Upper lobe of left lung (tissue), 6 donors: ENCODE measurements at regions not wholly inside any gene's neighbourhood (a gene's known extent, or its start where the extent isn't known, plus 50 kb on each side); places are given as distances from the start of the nearest gene placed in this dataset.

Experiments used
- ATAC-seq, 2 donors: fragments of 200-7000 bp; cut with Tn5 transposase; one replicate each; pipeline ENCODE4 v1.9.1; 2022; ENCODE audit warnings: mild to moderate bottlenecking in 2 of 2, moderate library complexity in 2 of 2; ENCODE audit not compliant: low FRiP score in 2 of 2
- DNase-seq, 2 donors: peaks; one replicate each; pipeline ENCODE4 v3.0.0-alpha.2; 2019 to 2020
- H3K27ac ChIP-seq, 4 donors: fragments of 200-600 bp; sonication (generic); one replicate each; pipeline ENCODE4 v1.5.1; 2016 to 2019
- H3K27me3 ChIP-seq, 4 donors: fragments of 200-600 bp; sonication (generic); one replicate each; pipeline ENCODE4 v1.5.1; 2017 to 2019
- H3K36me3 ChIP-seq, 4 donors: fragments of 200-600 bp; sonication (generic); one replicate each; pipeline ENCODE4 v1.5.1; 2016 to 2019
- H3K4me1 ChIP-seq, 4 donors: fragments of 200-600 bp; sonication (generic); one replicate each; pipeline ENCODE4 v1.5.1; 2018 to 2019
- H3K4me3 ChIP-seq, 4 donors: fragments of 200-600 bp; sonication (generic); one replicate each; pipeline ENCODE4 v1.5.1; 2017 to 2019; ENCODE audit warnings: mild to moderate bottlenecking in 2 of 4, moderate library complexity in 1 of 4
- H3K9me3 ChIP-seq, 4 donors: fragments of 200-600 bp; sonication (generic); one replicate each; pipeline ENCODE4 v1.5.1; 2018 to 2019
- EP300 ChIP-seq, 4 donors: sonication (generic); formaldehyde crosslinking; IDR thresholded peaks; one replicate each; pipeline ENCODE4 v1.5.1; 2017; ENCODE audit warnings: antibody characterized with exemption in 4 of 4, control low read depth in 2 of 4
- POLR2A ChIP-seq, 4 donors: fragments of 450-650 bp; IDR thresholded peaks; one replicate each; pipeline ENCODE4 v1.5.1; 2016 to 2017; ENCODE audit warnings: antibody characterized with exemption in 4 of 4, mild to moderate bottlenecking in 2 of 4
- POLR2AphosphoS5 ChIP-seq, 2 donors: sonication (generic); formaldehyde crosslinking; IDR thresholded peaks; one replicate each; pipeline ENCODE4 v1.5.1; 2017; ENCODE audit warnings: antibody characterized with exemption in 2 of 2
- WGBS, 2 donors: methylation state at CpG; one replicate each; pipeline ENCODE4 v1.1.5; 2017 to 2018; 5-methylcytosine and 5-hydroxymethylcytosine counted together
- TF ChIP-seq, protein P1 (sequence below), 6 experiments: fragments of 450-650 bp in 4 of 6; fragments of 200-600 bp in 2 of 6; sonication (generic) in 2 of 6; IDR thresholded peaks; one replicate each; pipeline ENCODE4 v1.5.1; 2016 to 2019; ENCODE audit warnings: antibody characterized with exemption in 6 of 6
- donor health status: DM: no; HTN: no; CAD: no; lungs with moderate emphysema.
- donor health status: DM: no; HTN: yes; CAD: no; lungs with severe emphysema.

GRCh38 chrX:9356846-9357245 lies 108.0 kb upstream of the TBL1X start:
- ATAC-seq, result no peak
- Histone ChIP-seq H3K27ac (no peak overlapping the region), H3K27me3 (no peaks in the 10 kb centered on the region), H3K36me3 (no peaks in the 10 kb centered on the region), H3K9me3 (no peaks in the 10 kb centered on the region), H3K4me1 (peaks cover 0 to 4% (median 0%) of the 10 kb centered on the region in 4 donors), H3K4me3 (no peak overlapping the region)
- TF ChIP-seq POLR2A (IDR thresholded peaks at IDR 0.05) (no peak), EP300 (IDR thresholded peaks at IDR 0.05) (no peak)
- TF ChIP-seq, protein P1, sequence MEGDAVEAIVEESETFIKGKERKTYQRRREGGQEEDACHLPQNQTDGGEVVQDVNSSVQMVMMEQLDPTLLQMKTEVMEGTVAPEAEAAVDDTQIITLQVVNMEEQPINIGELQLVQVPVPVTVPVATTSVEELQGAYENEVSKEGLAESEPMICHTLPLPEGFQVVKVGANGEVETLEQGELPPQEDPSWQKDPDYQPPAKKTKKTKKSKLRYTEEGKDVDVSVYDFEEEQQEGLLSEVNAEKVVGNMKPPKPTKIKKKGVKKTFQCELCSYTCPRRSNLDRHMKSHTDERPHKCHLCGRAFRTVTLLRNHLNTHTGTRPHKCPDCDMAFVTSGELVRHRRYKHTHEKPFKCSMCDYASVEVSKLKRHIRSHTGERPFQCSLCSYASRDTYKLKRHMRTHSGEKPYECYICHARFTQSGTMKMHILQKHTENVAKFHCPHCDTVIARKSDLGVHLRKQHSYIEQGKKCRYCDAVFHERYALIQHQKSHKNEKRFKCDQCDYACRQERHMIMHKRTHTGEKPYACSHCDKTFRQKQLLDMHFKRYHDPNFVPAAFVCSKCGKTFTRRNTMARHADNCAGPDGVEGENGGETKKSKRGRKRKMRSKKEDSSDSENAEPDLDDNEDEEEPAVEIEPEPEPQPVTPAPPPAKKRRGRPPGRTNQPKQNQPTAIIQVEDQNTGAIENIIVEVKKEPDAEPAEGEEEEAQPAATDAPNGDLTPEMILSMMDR (IDR thresholded peaks at IDR 0.05), result no peak
- 82 to 87% methylated on average over 5 of the region's 5 CpGs for WGBS, 2 donors
- DNase-seq, result no peak

- TF ChIP-seq, protein P1 (IDR thresholded peaks at IDR 0.05), result no peak
- no peak for TF ChIP-seq POLR2A (IDR thresholded peaks at IDR 0.05)
- H3K4me3 ChIP-seq, result no peak overlapping the region
- WGBS, 2 donors, result 77 to 82% methylated on average over 7 of the region's 7 CpGs
- no peak for DNase-seq
- no peak overlapping the region for H3K27ac ChIP-seq
- H3K27me3 ChIP-seq, result no peaks in the 10 kb centered on the region
- no peaks in the 10 kb centered on the region for H3K36me3 ChIP-seq
- no peaks in the 10 kb centered on the region for H3K4me1 ChIP-seq
- no peaks in the 10 kb centered on the region for H3K9me3 ChIP-seq
- ATAC-seq, result no peak
These were observed 107.2 kb upstream of the TBL1X start for GRCh38 chrX:9357518-9358114.

- DNase-seq (no peak), ATAC-seq (no peak)
- WGBS, 2 donors, result 73 to 74% methylated on average over 11 to 13 of the region's 13 CpGs
- H3K27me3 ChIP-seq, result no peaks in the 10 kb centered on the region
- H3K4me3 ChIP-seq, result no peak overlapping the region
- H3K4me1 ChIP-seq, result no peaks in the 10 kb centered on the region
- H3K36me3 ChIP-seq, result no peaks in the 10 kb centered on the region
- H3K27ac ChIP-seq, result no peak overlapping the region
- no peaks in the 10 kb centered on the region for H3K9me3 ChIP-seq
- no peak for TF ChIP-seq POLR2A (IDR thresholded peaks at IDR 0.05)
- no peak for TF ChIP-seq EP300 (IDR thresholded peaks at IDR 0.05)
- TF ChIP-seq POLR2AphosphoS5 (IDR thresholded peaks at IDR 0.05), result no peak
- TF ChIP-seq, protein P1 (IDR thresholded peaks at IDR 0.05), result no peak
These were observed 102.4 kb upstream of the TBL1X start for GRCh38 chrX:9362363-9362928.

DNA sequence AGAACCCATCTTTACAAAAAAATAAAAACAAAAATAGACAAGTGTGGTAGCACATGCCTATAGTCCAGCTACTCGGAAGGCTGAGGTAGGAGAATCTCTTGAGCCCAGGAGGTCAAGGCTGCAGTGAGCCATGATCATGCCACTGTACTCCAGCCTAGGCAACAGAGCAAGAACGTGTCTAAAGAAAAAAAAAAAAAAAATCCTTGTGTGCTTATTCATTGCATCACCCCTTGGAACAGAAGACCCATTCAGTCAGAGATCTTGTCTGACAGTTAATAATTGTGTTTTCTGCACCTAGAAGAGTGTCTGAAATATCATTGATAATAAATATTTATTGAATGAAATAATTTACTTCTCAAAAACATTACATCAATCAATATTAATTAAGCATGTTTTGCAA lies 97.4 kb upstream of the TBL1X start:
- no peaks in the 10 kb centered on the region for H3K36me3 ChIP-seq
- no peak overlapping the region for H3K27ac ChIP-seq
- 68 to 73% methylated on average over 2 of the region's 2 CpGs for WGBS, 2 donors
- H3K4me3 ChIP-seq, result no peak overlapping the region
- TF ChIP-seq EP300 (IDR thresholded peaks at IDR 0.05) (no peak), POLR2AphosphoS5 (IDR thresholded peaks at IDR 0.05) (no peak)
- H3K9me3 ChIP-seq, result no peaks in the 10 kb centered on the region
- DNase-seq (no peak), ATAC-seq (no peak)
- no peaks in the 10 kb centered on the region for H3K4me1 ChIP-seq
- no peaks in the 10 kb centered on the region for H3K27me3 ChIP-seq

GRCh38 chrX:9368262-9368661 lies 96.6 kb upstream of the TBL1X start:
- Histone ChIP-seq H3K4me1 (no peaks in the 10 kb centered on the region), H3K27me3 (no peaks in the 10 kb centered on the region), H3K27ac (no peak overlapping the region), H3K36me3 (no peaks in the 10 kb centered on the region), H3K9me3 (no peaks in the 10 kb centered on the region), H3K4me3 (no peak overlapping the region)
- no peak for TF ChIP-seq POLR2AphosphoS5 (IDR thresholded peaks at IDR 0.05)
- TF ChIP-seq, protein P1 (IDR thresholded peaks at IDR 0.05), result no peak
- TF ChIP-seq EP300 (IDR thresholded peaks at IDR 0.05), result no peak
- no peak for TF ChIP-seq POLR2A (IDR thresholded peaks at IDR 0.05)
- no peak for DNase-seq
- ATAC-seq, result no peak
- 74 to 100% methylated on average over 1 to 6 of the region's 6 CpGs for WGBS, 2 donors
